ENCODE measurements at regions not wholly inside any gene's neighbourhood (a gene's known extent, or its start where the extent isn't known, plus 50 kb on each side); places are given as distances from the start of the nearest gene placed in this dataset.

DNA sequence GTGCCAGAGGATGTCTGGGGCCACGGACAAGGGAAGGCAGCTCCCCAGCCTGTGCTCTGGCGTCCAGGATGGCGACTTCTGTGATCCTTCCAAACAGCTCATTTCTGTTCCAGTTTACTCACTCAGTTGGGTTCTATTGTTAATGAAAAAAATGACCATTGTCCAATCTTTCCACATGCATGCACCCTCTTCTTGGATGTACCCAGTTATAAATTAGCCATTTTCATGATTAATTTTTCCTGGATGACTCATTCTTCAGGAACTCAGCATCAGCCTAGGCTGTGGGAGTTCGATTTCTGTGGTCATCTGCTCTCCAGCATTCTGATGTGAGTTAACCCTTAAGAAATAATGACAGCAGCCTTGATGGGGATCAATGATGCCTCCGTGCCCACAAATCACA is 926.8 kb downstream of the BCL11B start:
- TF ChIP-seq SMC3 (conservative IDR thresholded peaks at IDR 0.05; ENCODE audit: poor library complexity) (no peak), MXI1 (conservative IDR thresholded peaks at IDR 0.05; ENCODE audit: poor library complexity, severe bottlenecking) (no peak), EZH2 (IDR thresholded peaks at IDR 0.05; ENCODE audit: borderline replicate concordance, insufficient read depth, low read length, poor library complexity, severe bottlenecking) (no peak), RAD21 (conservative IDR thresholded peaks at IDR 0.05) (no peak), POLR2AphosphoS5 (IDR thresholded peaks at IDR 0.05) (no peak), TAF1 (IDR thresholded peaks at IDR 0.05; ENCODE audit: low read depth) (no peak), EP300 (conservative IDR thresholded peaks at IDR 0.05; ENCODE audit: poor library complexity, severe bottlenecking) (no peak)
- TF ChIP-seq, protein P1, sequence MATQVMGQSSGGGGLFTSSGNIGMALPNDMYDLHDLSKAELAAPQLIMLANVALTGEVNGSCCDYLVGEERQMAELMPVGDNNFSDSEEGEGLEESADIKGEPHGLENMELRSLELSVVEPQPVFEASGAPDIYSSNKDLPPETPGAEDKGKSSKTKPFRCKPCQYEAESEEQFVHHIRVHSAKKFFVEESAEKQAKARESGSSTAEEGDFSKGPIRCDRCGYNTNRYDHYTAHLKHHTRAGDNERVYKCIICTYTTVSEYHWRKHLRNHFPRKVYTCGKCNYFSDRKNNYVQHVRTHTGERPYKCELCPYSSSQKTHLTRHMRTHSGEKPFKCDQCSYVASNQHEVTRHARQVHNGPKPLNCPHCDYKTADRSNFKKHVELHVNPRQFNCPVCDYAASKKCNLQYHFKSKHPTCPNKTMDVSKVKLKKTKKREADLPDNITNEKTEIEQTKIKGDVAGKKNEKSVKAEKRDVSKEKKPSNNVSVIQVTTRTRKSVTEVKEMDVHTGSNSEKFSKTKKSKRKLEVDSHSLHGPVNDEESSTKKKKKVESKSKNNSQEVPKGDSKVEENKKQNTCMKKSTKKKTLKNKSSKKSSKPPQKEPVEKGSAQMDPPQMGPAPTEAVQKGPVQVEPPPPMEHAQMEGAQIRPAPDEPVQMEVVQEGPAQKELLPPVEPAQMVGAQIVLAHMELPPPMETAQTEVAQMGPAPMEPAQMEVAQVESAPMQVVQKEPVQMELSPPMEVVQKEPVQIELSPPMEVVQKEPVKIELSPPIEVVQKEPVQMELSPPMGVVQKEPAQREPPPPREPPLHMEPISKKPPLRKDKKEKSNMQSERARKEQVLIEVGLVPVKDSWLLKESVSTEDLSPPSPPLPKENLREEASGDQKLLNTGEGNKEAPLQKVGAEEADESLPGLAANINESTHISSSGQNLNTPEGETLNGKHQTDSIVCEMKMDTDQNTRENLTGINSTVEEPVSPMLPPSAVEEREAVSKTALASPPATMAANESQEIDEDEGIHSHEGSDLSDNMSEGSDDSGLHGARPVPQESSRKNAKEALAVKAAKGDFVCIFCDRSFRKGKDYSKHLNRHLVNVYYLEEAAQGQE (IDR thresholded peaks at IDR 0.05; ENCODE audit: borderline replicate concordance), result no peak
- TF ChIP-seq, protein P2, sequence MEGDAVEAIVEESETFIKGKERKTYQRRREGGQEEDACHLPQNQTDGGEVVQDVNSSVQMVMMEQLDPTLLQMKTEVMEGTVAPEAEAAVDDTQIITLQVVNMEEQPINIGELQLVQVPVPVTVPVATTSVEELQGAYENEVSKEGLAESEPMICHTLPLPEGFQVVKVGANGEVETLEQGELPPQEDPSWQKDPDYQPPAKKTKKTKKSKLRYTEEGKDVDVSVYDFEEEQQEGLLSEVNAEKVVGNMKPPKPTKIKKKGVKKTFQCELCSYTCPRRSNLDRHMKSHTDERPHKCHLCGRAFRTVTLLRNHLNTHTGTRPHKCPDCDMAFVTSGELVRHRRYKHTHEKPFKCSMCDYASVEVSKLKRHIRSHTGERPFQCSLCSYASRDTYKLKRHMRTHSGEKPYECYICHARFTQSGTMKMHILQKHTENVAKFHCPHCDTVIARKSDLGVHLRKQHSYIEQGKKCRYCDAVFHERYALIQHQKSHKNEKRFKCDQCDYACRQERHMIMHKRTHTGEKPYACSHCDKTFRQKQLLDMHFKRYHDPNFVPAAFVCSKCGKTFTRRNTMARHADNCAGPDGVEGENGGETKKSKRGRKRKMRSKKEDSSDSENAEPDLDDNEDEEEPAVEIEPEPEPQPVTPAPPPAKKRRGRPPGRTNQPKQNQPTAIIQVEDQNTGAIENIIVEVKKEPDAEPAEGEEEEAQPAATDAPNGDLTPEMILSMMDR (IDR thresholded peaks at IDR 0.05; ENCODE audit: poor library complexity, severe bottlenecking), result no peak
- H3K4me2 ChIP-seq (ENCODE audit: low read length), result no peak overlapping the region
- no peaks in the 10 kb centered on the region for H3K9me3 ChIP-seq (ENCODE audit: low read length)
- no peaks in the 10 kb centered on the region for H3K36me3 ChIP-seq (ENCODE audit: insufficient read depth, low read length)
- no peak overlapping the region for H3K27ac ChIP-seq (ENCODE audit: low read length)
- no peaks in the 10 kb centered on the region for H3K79me2 ChIP-seq (replicated peaks; ENCODE audit: insufficient read depth, low read length)
- no peaks in the 10 kb centered on the region for H3F3A ChIP-seq (ENCODE audit: insufficient read depth, low read length, poor library complexity, severe bottlenecking)
- H3K27me3 ChIP-seq (ENCODE audit: insufficient read depth, low read depth, low read length), result no peaks in the 10 kb centered on the region
- H2AFZ ChIP-seq (ENCODE audit: low read depth, low read length), result no peak overlapping the region
- H4K20me1 ChIP-seq (ENCODE audit: insufficient read depth), result no peaks in the 10 kb centered on the region
- H3K9ac ChIP-seq (ENCODE audit: low read length), result no peak overlapping the region
- no peaks in the 10 kb centered on the region for H3K9me2 ChIP-seq (ENCODE audit: insufficient read depth, low read length)
- H3K4me3 ChIP-seq (ENCODE audit: low read length), result no peak overlapping the region

DNA sequence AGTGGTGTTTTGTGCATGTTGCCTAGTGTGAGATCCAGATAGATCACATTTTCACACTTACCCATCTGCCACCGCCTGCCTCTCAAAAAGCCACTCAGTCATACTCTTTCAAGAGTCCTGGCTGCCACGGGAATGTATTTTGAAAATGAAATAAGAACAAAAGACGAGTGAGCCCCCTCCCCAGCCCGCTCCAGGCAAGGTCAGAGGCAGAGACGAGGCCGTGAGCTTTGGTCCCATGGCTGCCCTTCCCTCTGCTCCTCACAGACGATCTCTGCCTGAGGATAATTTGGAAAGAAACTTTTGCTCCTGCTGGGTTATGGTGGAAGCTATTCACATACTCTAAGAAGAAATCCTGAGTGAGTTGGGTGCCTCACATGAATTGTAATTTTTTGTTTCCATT is 924.3 kb downstream of the BCL11B start:
- Histone ChIP-seq H2AFZ (ENCODE audit: low read depth, low read length) (no peak overlapping the region), H3K79me2 (replicated peaks; ENCODE audit: insufficient read depth, low read length) (no peaks in the 10 kb centered on the region), H3K9me3 (ENCODE audit: low read length) (no peaks in the 10 kb centered on the region), H3K27me3 (ENCODE audit: insufficient read depth, low read depth, low read length) (no peaks in the 10 kb centered on the region), H3F3A (ENCODE audit: insufficient read depth, low read length, poor library complexity, severe bottlenecking) (no peaks in the 10 kb centered on the region), H3K4me3 (ENCODE audit: low read length) (no peak overlapping the region), H3K4me2 (ENCODE audit: low read length) (no peak overlapping the region), H3K9me2 (ENCODE audit: insufficient read depth, low read length) (no peaks in the 10 kb centered on the region), H4K20me1 (ENCODE audit: insufficient read depth) (no peaks in the 10 kb centered on the region), H3K36me3 (ENCODE audit: insufficient read depth, low read length) (no peaks in the 10 kb centered on the region), H3K27ac (ENCODE audit: low read length) (no peak overlapping the region), H3K9ac (ENCODE audit: low read length) (no peak overlapping the region)
- TF ChIP-seq EZH2 (IDR thresholded peaks at IDR 0.05; ENCODE audit: borderline replicate concordance, insufficient read depth, low read length, poor library complexity, severe bottlenecking), result no peak
- TF ChIP-seq TAF1 (IDR thresholded peaks at IDR 0.05; ENCODE audit: low read depth), result no peak
- no peak for TF ChIP-seq RAD21 (conservative IDR thresholded peaks at IDR 0.05)
- no peak for TF ChIP-seq MXI1 (conservative IDR thresholded peaks at IDR 0.05; ENCODE audit: poor library complexity, severe bottlenecking)
- TF ChIP-seq, protein P1 (IDR thresholded peaks at IDR 0.05; ENCODE audit: borderline replicate concordance), result no peak
- TF ChIP-seq POLR2AphosphoS5 (IDR thresholded peaks at IDR 0.05), result no peak
- TF ChIP-seq, protein P2 (IDR thresholded peaks at IDR 0.05; ENCODE audit: poor library complexity, severe bottlenecking), result no peak
- no peak for TF ChIP-seq SMC3 (conservative IDR thresholded peaks at IDR 0.05; ENCODE audit: poor library complexity)
- no peak for TF ChIP-seq EP300 (conservative IDR thresholded peaks at IDR 0.05; ENCODE audit: poor library complexity, severe bottlenecking)

Measured in neural cell (in vitro differentiated cells).